K562 (cell line): ENCODE measurements at regions not wholly inside any gene's neighbourhood (a gene's known extent, or its start where the extent isn't known, plus 50 kb on each side); places are given as distances from the start of the nearest gene placed in this dataset.

Experiments
- ATAC-seq: fragments of 200-7000 bp; cut with Tn5 transposase; 3 replicates; pipeline ENCODE4 v1.9.1; 2020; ENCODE audit warnings: moderate library complexity
- BruUV-seq: library from RNA; stranded (reverse); fragments of 400-500 nt; replicated peaks from 2 replicates; lab custom pipeline; 2021; lab: Mats Ljungman, UMichigan
- CTCF ChIA-PET: fragments of 300-600 bp; formaldehyde crosslinking; extraction: SDS; loops from one replicate; lab custom pipeline; 2021; ENCODE audit warnings: low intra/inter-chr PET ratio; lab: Yijun Ruan, JAX
- POLR2A ChIA-PET: fragments of 300-600, 350-650 bp; sonication (Branson Sonifier 250); formaldehyde crosslinking; extraction: SDS; loops from one replicate; lab custom pipeline; 2021; ENCODE audit warnings: antibody characterized with exemption, inconsistent platforms; lab: Yijun Ruan, JAX
- DNase-seq, 4 experiments: peaks; one replicate each; pipeline versions ENCODE4 v3.0.0 to v3.0.0-alpha.2; 2011 to 2018; ENCODE audit warnings: low spot score in 3 of 4, mixed read lengths in 3 of 4; ENCODE audit errors: extremely low read depth in 1 of 4
- FAIRE-seq: peaks from 2 replicates; lab custom pipeline; 2011; peaks lifted over from hg19 to GRCh38; lab: Jason Lieb, UNC
- H2AFZ ChIP-seq: 2 replicates; pipeline ENCODE4 v1.6.0; 2011; ENCODE audit warnings: low read depth, low read length, control low read depth, inconsistent platforms
- H3K27ac ChIP-seq: fragments of 200-600 bp; 3 replicates; pipeline ENCODE4 v1.8.0; 2011; ENCODE audit warnings: low read depth, mild to moderate bottlenecking, control low read depth, inconsistent platforms, low read length, moderate library complexity, mixed read lengths; ENCODE audit errors: extremely low read depth
- H3K27me3 ChIP-seq, 2 experiments: fragments of 300-600 bp in 1 of 2; 2 replicates in 1 of 2; 3 replicates in 1 of 2; pipeline versions ENCODE4 v1.6.0 to v1.8.0; 2011; ENCODE audit warnings: inconsistent platforms in 2 of 2, low read length in 2 of 2, mild to moderate bottlenecking in 1 of 2, mixed read lengths in 1 of 2, moderate library complexity in 1 of 2; ENCODE audit not compliant: control insufficient read depth in 2 of 2, insufficient read depth in 2 of 2
- H3K36me3 ChIP-seq: fragments of 300-600 bp; 3 replicates; pipeline ENCODE4 v1.8.0; 2011; ENCODE audit warnings: mild to moderate bottlenecking, low read length, inconsistent platforms; ENCODE audit not compliant: control insufficient read depth, insufficient read depth
- H3K4me1 ChIP-seq, 2 experiments: fragments of 200-600 bp in 1 of 2; replicated peaks in 1 of 2; 2 replicates in 1 of 2; 3 replicates in 1 of 2; pipeline versions ENCODE4 v1.5.1 to v1.8.0; 2011; ENCODE audit warnings: inconsistent platforms in 2 of 2, low read length in 2 of 2, mild to moderate bottlenecking in 1 of 2, mixed read lengths in 1 of 2, moderate library complexity in 1 of 2; ENCODE audit not compliant: control insufficient read depth in 2 of 2, insufficient read depth in 2 of 2
- H3K4me2 ChIP-seq: 2 replicates; pipeline ENCODE4 v1.6.1; 2011; ENCODE audit warnings: low read length, control low read depth, inconsistent platforms, mixed read lengths; ENCODE audit not compliant: insufficient read depth
- H3K4me3 ChIP-seq: fragments of 200-600 bp; sonication (generic), shearing (Covaris generic); 2 replicates; pipeline ENCODE4 v1.5.1; 2016; ENCODE audit warnings: control low read depth, inconsistent platforms
- H3K79me2 ChIP-seq: fragments of 200-600 bp; 3 replicates; pipeline ENCODE4 v1.8.0; 2011; ENCODE audit warnings: low read length, inconsistent platforms; ENCODE audit not compliant: control insufficient read depth, insufficient read depth
- H3K9ac ChIP-seq, 2 experiments: 2 replicates each; pipeline versions ENCODE4 v1.6.0 to v1.6.1; 2011; ENCODE audit warnings: low read depth in 2 of 2, low read length in 2 of 2, control low read depth in 1 of 2, inconsistent platforms in 1 of 2, mild to moderate bottlenecking in 1 of 2, mixed read lengths in 1 of 2; ENCODE audit not compliant: insufficient read depth in 1 of 2
- H3K9me1 ChIP-seq: one replicate; pipeline ENCODE4 v1.6.0; 2011; ENCODE audit warnings: inconsistent platforms, mild to moderate bottlenecking, low read length, moderate library complexity; ENCODE audit not compliant: control insufficient read depth, insufficient read depth
- H3K9me3 ChIP-seq: replicated peaks from 2 replicates; pipeline ENCODE4 v1.5.1; 2011; ENCODE audit warnings: low read depth, low read length, inconsistent platforms; ENCODE audit not compliant: control insufficient read depth, insufficient read depth
- H4K20me1 ChIP-seq: replicated peaks from 2 replicates; pipeline ENCODE4 v1.6.1; 2011; ENCODE audit warnings: low read length, inconsistent platforms, mixed read lengths; ENCODE audit not compliant: control insufficient read depth, insufficient read depth
- ATF6 ChIP-seq: sonication (generic); formaldehyde crosslinking; IDR thresholded peaks from 2 replicates; pipeline ENCODE4 v1.4.0; 2020; ENCODE audit warnings: mild to moderate bottlenecking, missing genetic modification reagents
- HDGF ChIP-seq: fragments of 450-650 bp; IDR thresholded peaks from 2 replicates; pipeline ENCODE4 v1.6.1; 2016
- HNRNPH1 ChIP-seq: fragments of 200-400 bp; formaldehyde crosslinking; optimal IDR thresholded peaks from 2 replicates; pipeline ENCODE3; 2017; ENCODE audit warnings: low read depth, mild to moderate bottlenecking, low read length, moderate library complexity
- HOMEZ ChIP-seq: fragments of 250-450 bp; sonication (Bioruptor Pico); IDR thresholded peaks from 2 replicates; pipeline ENCODE4 v1.4.0; 2020; ENCODE audit warnings: mild to moderate bottlenecking, moderate library complexity
- SOX6 ChIP-seq: fragments of 450-650 bp; IDR thresholded peaks from 2 replicates; pipeline ENCODE4 v1.6.1; 2014; ENCODE audit warnings: mild to moderate bottlenecking
- SP2 ChIP-seq: IDR thresholded peaks from 2 replicates; pipeline ENCODE4 v1.6.1; 2011; ENCODE audit warnings: mild to moderate bottlenecking, low read depth, low read length, moderate library complexity; ENCODE audit not compliant: poor library complexity, severe bottlenecking; ENCODE audit errors: extremely low read depth
- TAF7 ChIP-seq: fragments of 450-650 bp; IDR thresholded peaks from 2 replicates; pipeline ENCODE4 v1.6.1; 2016; ENCODE audit warnings: missing genetic modification characterization, missing compliant biosample characterization
- TCF7 ChIP-seq: sonication (generic); IDR thresholded peaks from 2 replicates; pipeline ENCODE4 v1.6.1; 2016; ENCODE audit warnings: antibody characterized with exemption, borderline replicate concordance
- TOE1 ChIP-seq, 2 experiments: fragments of 450-650 bp in 1 of 2; sonication (generic) in 1 of 2; formaldehyde crosslinking in 1 of 2; IDR thresholded peaks; 2 replicates each; pipeline versions ENCODE4 v1.7.1 to v1.8.0; 2016 to 2022; ENCODE audit warnings: borderline replicate concordance in 2 of 2, mild to moderate bottlenecking in 2 of 2, antibody characterized with exemption in 1 of 2, inconsistent platforms in 1 of 2, low read depth in 1 of 2, missing genetic modification reagents in 1 of 2, moderate library complexity in 1 of 2
- WGBS: fragments of 100-300 bp; shearing (Covaris generic); methylation state at CpG from one replicate; pipeline ENCODE4 v1.1.6; 2016; ENCODE audit warnings: low coverage, mixed read lengths; ENCODE audit not compliant: insufficient coverage; ENCODE audit errors: missing lambda C conversion rate; 5-methylcytosine and 5-hydroxymethylcytosine counted together
- in situ Hi-C: fragments of 300-500 bp; cut with MboI; formaldehyde crosslinking; loops from 4 replicates; pipeline ENCODE4 v1.15.0; 2018; ENCODE audit warnings: inconsistent platforms, mixed read lengths
- intact Hi-C: fragments of 100-400 bp; cut with micrococcal nuclease; formaldehyde crosslinking; loops from 2 replicates; pipeline ENCODE4 v1.14.2; 2022
- TF ChIP-seq, protein P1 (sequence below): fragments of 450-650 bp; formaldehyde crosslinking; IDR thresholded peaks from 2 replicates; pipeline ENCODE4 v1.4.0; 2020; ENCODE audit warnings: mild to moderate bottlenecking
- TF ChIP-seq, protein P2 (sequence below), 2 experiments: fragments of 450-650 bp in 1 of 2; IDR thresholded peaks; 2 replicates each; pipeline ENCODE4 v1.6.1; 2011 to 2017; ENCODE audit warnings: low read depth in 2 of 2, antibody characterized with exemption in 1 of 2, borderline replicate concordance in 1 of 2, low read length in 1 of 2, mild to moderate bottlenecking in 1 of 2, mixed read lengths in 1 of 2; ENCODE audit not compliant: control insufficient read depth in 1 of 2

DNA sequence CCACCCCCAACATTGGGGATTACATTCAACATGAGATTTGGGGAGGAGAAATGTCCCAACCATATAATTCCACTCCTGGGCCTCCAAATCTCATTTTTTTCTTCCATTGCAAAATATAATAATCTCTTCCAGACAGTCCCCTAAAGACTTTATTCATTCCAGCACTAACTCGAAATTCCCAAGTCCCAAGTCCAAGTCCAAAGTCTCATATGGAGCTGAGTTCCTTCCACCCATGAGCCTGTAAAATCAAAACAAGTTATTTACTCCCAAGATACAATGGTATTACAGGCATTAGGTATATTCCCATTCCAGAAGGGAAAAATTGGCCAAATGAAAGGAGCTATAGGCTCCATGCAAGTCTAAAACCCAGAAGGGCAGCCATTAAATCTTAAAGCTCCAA is 56.7 kb downstream of the P2RY1 start:
- no peak overlapping the region for H2AFZ ChIP-seq
- H3K9me1 ChIP-seq: no peaks in the 10 kb centered on the region
- no peaks in the 10 kb centered on the region for H3K9me3 ChIP-seq
- no peaks in the 10 kb centered on the region for H3K36me3 ChIP-seq
- ChIA-PET POLR2A (no interaction called here), CTCF (no interaction called here)
- intact Hi-C loops: no loop called here
- in situ Hi-C loops: no loop called here
- DNase-seq (no peak), ATAC-seq (no peak), FAIRE-seq (no peak)
- no TSS peak for BruUV-seq
- H3K4me3 ChIP-seq: no peak overlapping the region
- no peaks in the 10 kb centered on the region for H3K4me1 ChIP-seq
- no peaks in the 10 kb centered on the region for H4K20me1 ChIP-seq
- H3K27me3 ChIP-seq: no peaks in the 10 kb centered on the region
- H3K27ac ChIP-seq: no peak overlapping the region
- H3K79me2 ChIP-seq: no peaks in the 10 kb centered on the region
- H3K4me2 ChIP-seq: no peak overlapping the region
- TF ChIP-seq TAF7 (tag): no peak
- no peak for TF ChIP-seq HDGF
- no peak for TF ChIP-seq TCF7
- TF ChIP-seq HOMEZ (CRISPR knock-in tag): no peak
- no peak for TF ChIP-seq HNRNPH1
- TF ChIP-seq SOX6: no peak
- TF ChIP-seq, protein P1, sequence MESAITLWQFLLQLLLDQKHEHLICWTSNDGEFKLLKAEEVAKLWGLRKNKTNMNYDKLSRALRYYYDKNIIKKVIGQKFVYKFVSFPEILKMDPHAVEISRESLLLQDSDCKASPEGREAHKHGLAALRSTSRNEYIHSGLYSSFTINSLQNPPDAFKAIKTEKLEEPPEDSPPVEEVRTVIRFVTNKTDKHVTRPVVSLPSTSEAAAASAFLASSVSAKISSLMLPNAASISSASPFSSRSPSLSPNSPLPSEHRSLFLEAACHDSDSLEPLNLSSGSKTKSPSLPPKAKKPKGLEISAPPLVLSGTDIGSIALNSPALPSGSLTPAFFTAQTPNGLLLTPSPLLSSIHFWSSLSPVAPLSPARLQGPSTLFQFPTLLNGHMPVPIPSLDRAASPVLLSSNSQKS: no peak
- TF ChIP-seq, protein P2, sequence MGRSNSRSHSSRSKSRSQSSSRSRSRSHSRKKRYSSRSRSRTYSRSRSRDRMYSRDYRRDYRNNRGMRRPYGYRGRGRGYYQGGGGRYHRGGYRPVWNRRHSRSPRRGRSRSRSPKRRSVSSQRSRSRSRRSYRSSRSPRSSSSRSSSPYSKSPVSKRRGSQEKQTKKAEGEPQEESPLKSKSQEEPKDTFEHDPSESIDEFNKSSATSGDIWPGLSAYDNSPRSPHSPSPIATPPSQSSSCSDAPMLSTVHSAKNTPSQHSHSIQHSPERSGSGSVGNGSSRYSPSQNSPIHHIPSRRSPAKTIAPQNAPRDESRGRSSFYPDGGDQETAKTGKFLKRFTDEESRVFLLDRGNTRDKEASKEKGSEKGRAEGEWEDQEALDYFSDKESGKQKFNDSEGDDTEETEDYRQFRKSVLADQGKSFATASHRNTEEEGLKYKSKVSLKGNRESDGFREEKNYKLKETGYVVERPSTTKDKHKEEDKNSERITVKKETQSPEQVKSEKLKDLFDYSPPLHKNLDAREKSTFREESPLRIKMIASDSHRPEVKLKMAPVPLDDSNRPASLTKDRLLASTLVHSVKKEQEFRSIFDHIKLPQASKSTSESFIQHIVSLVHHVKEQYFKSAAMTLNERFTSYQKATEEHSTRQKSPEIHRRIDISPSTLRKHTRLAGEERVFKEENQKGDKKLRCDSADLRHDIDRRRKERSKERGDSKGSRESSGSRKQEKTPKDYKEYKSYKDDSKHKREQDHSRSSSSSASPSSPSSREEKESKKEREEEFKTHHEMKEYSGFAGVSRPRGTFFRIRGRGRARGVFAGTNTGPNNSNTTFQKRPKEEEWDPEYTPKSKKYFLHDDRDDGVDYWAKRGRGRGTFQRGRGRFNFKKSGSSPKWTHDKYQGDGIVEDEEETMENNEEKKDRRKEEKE (IDR thresholded peaks at IDR 0.05; ENCODE audit: borderline replicate concordance in 1 of 2, control insufficient read depth in 1 of 2, low read depth in 2 of 2, low read length in 1 of 2): no peak
- no peak for TF ChIP-seq TOE1 (IDR thresholded peaks at IDR 0.05; ENCODE audit: borderline replicate concordance)
- TF ChIP-seq TOE1 (CRISPR knock-in tag; IDR thresholded peaks at IDR 0.05; ENCODE audit: borderline replicate concordance, low read depth): no peak
- no peak for TF ChIP-seq SP2
- no peak for TF ChIP-seq ATF6 (CRISPR knock-in tag)
- 14% methylated on average over 1 of the region's 1 CpG for WGBS
- H3K9ac ChIP-seq: no peak overlapping the region
